ENCODE measurements at regions not wholly inside any gene's neighbourhood (a gene's known extent, or its start where the extent isn't known, plus 50 kb on each side); places are given as distances from the start of the nearest gene placed in this dataset.

- no peaks in the 10 kb centered on the region for H3K9me2 ChIP-seq (ENCODE audit: insufficient read depth, low read length)
- POLR2A ChIA-PET: no interaction called here
- H2AFZ ChIP-seq (ENCODE audit: low read length): no peak overlapping the region
- no peaks in the 10 kb centered on the region for H3K4me1 ChIP-seq (ENCODE audit: insufficient read depth, low read length, poor library complexity, severe bottlenecking)
- no peaks in the 10 kb centered on the region for H3K79me2 ChIP-seq (ENCODE audit: insufficient read depth, low read depth, low read length)
- no peaks in the 10 kb centered on the region for H4K20me1 ChIP-seq (ENCODE audit: insufficient read depth, low read length)
- H3K27ac ChIP-seq (ENCODE audit: low read depth, low read length, poor library complexity, severe bottlenecking): no peak overlapping the region
- no peak for DNase-seq (ENCODE audit: low spot score)
- CTCF ChIA-PET (ENCODE audit: unreplicated experiment): no interaction called here
- no TSS peak for BruUV-seq (replicated peaks)
- intact Hi-C loops (cut with micrococcal nuclease; ENCODE audit: unreplicated experiment): no loop called here
- no peak for TF ChIP-seq EZH2phosphoT487 (IDR thresholded peaks at IDR 0.05; ENCODE audit: borderline replicate concordance, low read depth, low read length)
- TF ChIP-seq CTCF (conservative IDR thresholded peaks at IDR 0.05; ENCODE audit: low read length): no peak
- no peak overlapping the region for H3K4me3 ChIP-seq (ENCODE audit: low read depth, low read length, poor library complexity, severe bottlenecking)
- H3K4me2 ChIP-seq (ENCODE audit: low read length): no peak overlapping the region
- H3K9me3 ChIP-seq (ENCODE audit: low read length): no peaks in the 10 kb centered on the region
- no peaks in the 10 kb centered on the region for H3K36me3 ChIP-seq (ENCODE audit: insufficient read depth, low read length)
Observed at GRCh38 chr18:60746491-60746890, 373.9 kb upstream of the MC4R start.

GRCh38 chr18:60746919-60747318 is 374.3 kb upstream of the MC4R start:
- Histone ChIP-seq H3K79me2 (ENCODE audit: insufficient read depth, low read depth, low read length) (no peaks in the 10 kb centered on the region), H3K4me3 (ENCODE audit: low read depth, low read length, poor library complexity, severe bottlenecking) (no peak overlapping the region), H3K36me3 (ENCODE audit: insufficient read depth, low read length) (no peaks in the 10 kb centered on the region), H3K9me3 (ENCODE audit: low read length) (no peaks in the 10 kb centered on the region), H3K27ac (ENCODE audit: low read depth, low read length, poor library complexity, severe bottlenecking) (no peak overlapping the region), H3K9me2 (ENCODE audit: insufficient read depth, low read length) (no peaks in the 10 kb centered on the region), H3K4me1 (ENCODE audit: insufficient read depth, low read length, poor library complexity, severe bottlenecking) (no peaks in the 10 kb centered on the region), H4K20me1 (ENCODE audit: insufficient read depth, low read length) (no peaks in the 10 kb centered on the region), H2AFZ (ENCODE audit: low read length) (no peak overlapping the region), H3K4me2 (ENCODE audit: low read length) (no peak overlapping the region)
- no peak for TF ChIP-seq CTCF (conservative IDR thresholded peaks at IDR 0.05; ENCODE audit: low read length)
- TF ChIP-seq EZH2phosphoT487 (IDR thresholded peaks at IDR 0.05; ENCODE audit: borderline replicate concordance, low read depth, low read length): no peak
- intact Hi-C loops (cut with micrococcal nuclease; ENCODE audit: unreplicated experiment): no loop called here
- ChIA-PET POLR2A (interaction anchor here (0.9 kb wide), 1 partner anchor 10 kb away, joined by 3 read pairs; no protein-coding TSS in a partner anchor), CTCF (ENCODE audit: unreplicated experiment) (no interaction called here)
- no TSS peak for BruUV-seq (replicated peaks)
- no peak for DNase-seq (ENCODE audit: low spot score)

- H3K9me2 ChIP-seq (ENCODE audit: insufficient read depth, low read length): no peaks in the 10 kb centered on the region
- CTCF ChIA-PET (ENCODE audit: unreplicated experiment): no interaction called here
- no peak overlapping the region for H3K4me3 ChIP-seq (ENCODE audit: low read depth, low read length, poor library complexity, severe bottlenecking)
- no peak overlapping the region for H3K27ac ChIP-seq (ENCODE audit: low read depth, low read length, poor library complexity, severe bottlenecking)
- no peaks in the 10 kb centered on the region for H3K4me1 ChIP-seq (ENCODE audit: insufficient read depth, low read length, poor library complexity, severe bottlenecking)
- H3K9me3 ChIP-seq (ENCODE audit: low read length): no peaks in the 10 kb centered on the region
- no peaks in the 10 kb centered on the region for H3K79me2 ChIP-seq (ENCODE audit: insufficient read depth, low read depth, low read length)
- no peaks in the 10 kb centered on the region for H4K20me1 ChIP-seq (ENCODE audit: insufficient read depth, low read length)
- no peak for TF ChIP-seq CTCF (conservative IDR thresholded peaks at IDR 0.05; ENCODE audit: low read length)
- TF ChIP-seq EZH2phosphoT487 (IDR thresholded peaks at IDR 0.05; ENCODE audit: borderline replicate concordance, low read depth, low read length): no peak
- no TSS peak for BruUV-seq (replicated peaks)
- H3K4me2 ChIP-seq (ENCODE audit: low read length): no peak overlapping the region
- no peaks in the 10 kb centered on the region for H3K36me3 ChIP-seq (ENCODE audit: insufficient read depth, low read length)
- intact Hi-C loops (cut with micrococcal nuclease; ENCODE audit: unreplicated experiment): no loop called here
- POLR2A ChIA-PET: interaction anchor here (1.0 kb wide), 1 partner anchor 11 kb away, joined by 3 read pairs; no protein-coding TSS in a partner anchor
- H2AFZ ChIP-seq (ENCODE audit: low read length): no peak overlapping the region
- DNase-seq (ENCODE audit: low spot score): no peak
Observed at GRCh38 chr18:60753753-60754152, 381.2 kb upstream of the MC4R start.

All from OCI-LY7 (cell line).